Testis (tissue), 2 donors: ENCODE measurements at regions not wholly inside any gene's neighbourhood (a gene's known extent, or its start where the extent isn't known, plus 50 kb on each side); places are given as distances from the start of the nearest gene placed in this dataset.

ENCODE experiments used
- CTCF ChIP-seq, 3 experiments: fragments of 450-650 bp in 2 of 3; fragments of 200-600 bp in 1 of 3; sonication (generic) in 1 of 3; IDR thresholded peaks; one replicate each; pipeline ENCODE4 v1.5.1; 2016 to 2019; ENCODE audit warnings: antibody characterized with exemption in 3 of 3, mild to moderate bottlenecking in 2 of 3, moderate library complexity in 1 of 3
- POLR2A ChIP-seq: fragments of 450-650 bp; IDR thresholded peaks from one replicate; pipeline ENCODE4 v1.6.1; 2017; ENCODE audit warnings: antibody characterized with exemption, mild to moderate bottlenecking, moderate library complexity

- TF ChIP-seq CTCF (IDR thresholded peaks at IDR 0.05), result no peak
- no peak for TF ChIP-seq POLR2A
These were observed 524.1 kb downstream of the TBC1D22A start for GRCh38 chr22:47286590-47286989.
